Right lobe of liver (tissue), 4 donors: ENCODE measurements at regions not wholly inside any gene's neighbourhood (a gene's known extent, or its start where the extent isn't known, plus 50 kb on each side); places are given as distances from the start of the nearest gene placed in this dataset.

ENCODE experiments used
- POLR2A ChIP-seq: fragments of 450-650 bp; IDR thresholded peaks from one replicate; pipeline ENCODE4 v1.6.1; 2017; ENCODE audit warnings: antibody characterized with exemption, mild to moderate bottlenecking
- TF ChIP-seq, protein P1 (sequence below), 4 donors: fragments of 200-600 bp in 3 of 4; fragments of 450-650 bp in 1 of 4; IDR thresholded peaks; one replicate each; pipeline versions ENCODE4 v1.5.1 to v1.8.0; 2016 to 2022; ENCODE audit warnings: antibody characterized with exemption in 4 of 4, mild to moderate bottlenecking in 2 of 4
- donor health status: DM: no; HTN: no; CAD: no.
- donor health status: DM: no; HTN: no; CAD: no.
- donor health status: DM: no; HTN: yes; CAD: no.

DNA sequence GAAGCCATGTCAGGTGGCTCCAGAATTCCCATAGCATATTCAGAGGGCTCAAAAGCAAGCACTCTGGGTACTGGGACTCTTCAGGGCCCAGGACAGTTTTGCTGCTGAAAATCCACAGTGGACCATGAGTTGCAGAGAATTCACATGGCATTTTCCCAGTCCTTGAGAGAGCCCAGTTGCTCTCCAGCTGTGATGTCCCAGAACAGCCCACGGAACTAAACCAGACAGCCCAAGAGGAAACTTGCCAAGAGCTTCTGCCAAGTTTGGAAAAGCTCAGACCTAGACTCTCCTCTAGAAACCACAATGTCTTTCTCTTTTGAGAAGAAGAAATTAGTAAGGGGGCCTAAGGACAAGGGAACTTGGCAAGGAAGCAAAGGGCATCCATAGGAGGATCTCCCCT, 69.4 kb downstream of the RGS2 start:
- TF ChIP-seq, protein P1, sequence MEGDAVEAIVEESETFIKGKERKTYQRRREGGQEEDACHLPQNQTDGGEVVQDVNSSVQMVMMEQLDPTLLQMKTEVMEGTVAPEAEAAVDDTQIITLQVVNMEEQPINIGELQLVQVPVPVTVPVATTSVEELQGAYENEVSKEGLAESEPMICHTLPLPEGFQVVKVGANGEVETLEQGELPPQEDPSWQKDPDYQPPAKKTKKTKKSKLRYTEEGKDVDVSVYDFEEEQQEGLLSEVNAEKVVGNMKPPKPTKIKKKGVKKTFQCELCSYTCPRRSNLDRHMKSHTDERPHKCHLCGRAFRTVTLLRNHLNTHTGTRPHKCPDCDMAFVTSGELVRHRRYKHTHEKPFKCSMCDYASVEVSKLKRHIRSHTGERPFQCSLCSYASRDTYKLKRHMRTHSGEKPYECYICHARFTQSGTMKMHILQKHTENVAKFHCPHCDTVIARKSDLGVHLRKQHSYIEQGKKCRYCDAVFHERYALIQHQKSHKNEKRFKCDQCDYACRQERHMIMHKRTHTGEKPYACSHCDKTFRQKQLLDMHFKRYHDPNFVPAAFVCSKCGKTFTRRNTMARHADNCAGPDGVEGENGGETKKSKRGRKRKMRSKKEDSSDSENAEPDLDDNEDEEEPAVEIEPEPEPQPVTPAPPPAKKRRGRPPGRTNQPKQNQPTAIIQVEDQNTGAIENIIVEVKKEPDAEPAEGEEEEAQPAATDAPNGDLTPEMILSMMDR (IDR thresholded peaks at IDR 0.05) = no peak
- no peak for TF ChIP-seq POLR2A
